A172 (cell line): ENCODE measurements at regions not wholly inside any gene's neighbourhood (a gene's known extent, or its start where the extent isn't known, plus 50 kb on each side); places are given as distances from the start of the nearest gene placed in this dataset.
A peak's percentile ranks its signal among the peaks of the same experiment; 100 is the strongest.
"Not testable (repeated sequence)": the region's sequence is repeated elsewhere in the genome, so short reads cannot be mapped to it uniquely, and the experiment has no call there.

Experiments used
- DNase-seq: peaks from one replicate; pipeline ENCODE4 v3.0.0-alpha.2; 2015; ENCODE audit warnings: low spot score

- not testable (repeated sequence) for DNase-seq
Observed at GRCh38 chr11:91483956-91484355, 740.7 kb upstream of the FAT3 start.

DNA sequence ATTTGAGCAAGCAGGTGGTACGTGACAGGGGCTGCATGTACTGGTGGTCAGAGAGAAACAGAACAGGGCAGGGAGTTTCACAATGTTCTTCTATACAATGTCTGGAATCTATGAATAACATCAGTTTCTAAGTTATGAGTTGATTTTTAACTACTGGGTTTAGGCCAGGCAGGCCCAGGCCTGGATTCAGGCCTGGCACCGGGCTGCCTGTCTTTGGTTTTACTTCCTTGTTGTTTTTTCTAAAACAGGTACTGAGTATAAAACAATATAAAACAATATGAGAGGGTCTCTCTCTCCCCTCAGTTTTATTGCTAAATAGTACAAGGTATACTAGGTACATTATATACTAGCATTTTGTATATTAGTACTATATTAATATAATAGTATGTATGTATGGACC is 742.7 kb upstream of the FAT3 start:
- DNase-seq: not testable (repeated sequence)

GRCh38 chr11:91470656-91471055 is 754.0 kb upstream of the FAT3 start:
- DNase-seq: no peak

GRCh38 chr11:91459840-91460239 is 764.8 kb upstream of the FAT3 start:
- DNase-seq: no peak

- DNase-seq: no peak
Observed at GRCh38 chr11:91446267-91446666, 778.4 kb upstream of the FAT3 start.

DNA sequence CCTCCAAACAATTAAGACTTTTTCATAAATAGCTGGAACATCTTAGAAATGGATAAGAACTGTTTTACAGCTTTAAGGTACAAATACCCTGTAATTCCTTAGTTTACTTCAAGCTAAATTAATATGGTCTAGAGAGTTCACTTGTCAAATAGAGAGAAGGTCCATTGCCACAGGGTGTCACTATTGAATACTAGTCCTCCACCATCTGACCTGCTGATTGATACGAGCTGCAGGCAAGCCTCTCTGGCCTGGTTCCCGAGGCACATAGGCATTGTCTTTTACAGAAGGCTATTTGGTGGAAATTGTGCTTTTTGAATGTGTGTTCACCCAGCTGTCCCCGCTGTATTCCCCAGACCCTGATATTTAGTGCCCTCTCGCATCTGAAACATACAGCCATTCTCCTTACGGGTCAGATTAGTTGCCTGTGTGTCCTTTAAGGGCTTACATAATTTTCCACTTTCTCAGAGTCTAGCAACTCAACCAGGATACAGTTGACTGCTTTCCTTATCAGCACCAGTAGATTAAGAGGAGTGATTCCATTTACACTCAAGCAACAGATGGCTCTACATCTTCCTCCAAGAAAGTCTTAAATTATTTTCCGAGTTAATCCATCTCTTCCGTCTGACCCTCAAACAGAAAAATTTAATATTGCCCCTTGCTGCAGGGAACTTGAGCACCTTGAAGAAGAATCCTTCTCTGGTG is 788.8 kb upstream of the FAT3 start:
- DNase-seq: no peak

- no peak for DNase-seq
Observed at GRCh38 chr11:91433284-91434010, 791.2 kb upstream of the FAT3 start.

- no peak for DNase-seq
Observed at GRCh38 chr11:91421641-91422040, 803.0 kb upstream of the FAT3 start.

DNA sequence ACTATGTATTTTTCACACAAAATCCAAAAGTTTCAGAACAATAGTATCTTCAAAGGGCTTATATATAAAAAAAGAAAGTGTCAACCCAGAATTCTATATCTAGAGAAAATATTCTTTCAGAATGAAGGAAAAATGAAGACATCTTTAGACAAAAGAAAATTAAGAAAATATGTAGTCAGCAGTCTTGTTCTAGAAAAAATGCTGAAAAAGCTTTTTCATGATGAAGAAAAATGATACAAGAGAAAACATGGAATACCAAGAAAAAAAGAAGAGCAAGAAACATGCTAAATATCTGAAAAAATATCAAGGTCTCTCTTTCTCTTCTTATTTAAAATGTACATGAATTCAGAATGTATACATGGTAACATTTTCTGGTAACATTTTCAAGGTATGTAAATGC is 816.8 kb upstream of the FAT3 start:
- DNase-seq: no peak

- DNase-seq: no peak
Observed at GRCh38 chr11:91406009-91406408, 818.6 kb upstream of the FAT3 start.

DNA sequence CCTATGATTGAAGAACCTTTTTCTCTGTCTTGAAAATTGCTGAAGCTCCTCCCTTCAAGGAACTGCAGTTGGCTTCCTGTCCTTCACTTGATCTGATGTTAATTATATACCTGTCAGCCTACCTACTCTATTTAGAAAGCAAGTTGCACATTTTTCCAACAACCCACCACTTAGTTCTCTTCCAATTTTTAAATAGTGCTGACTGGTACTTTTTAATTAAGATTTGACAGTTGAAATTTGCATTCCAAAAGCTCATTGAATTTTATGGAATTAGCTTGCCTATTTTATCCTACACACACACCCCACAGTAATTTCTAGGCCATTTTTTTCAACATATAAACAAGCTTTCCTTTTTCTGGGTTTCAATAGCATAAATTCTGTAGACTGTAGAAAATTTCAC is 820.3 kb upstream of the FAT3 start:
- DNase-seq: no peak

DNA sequence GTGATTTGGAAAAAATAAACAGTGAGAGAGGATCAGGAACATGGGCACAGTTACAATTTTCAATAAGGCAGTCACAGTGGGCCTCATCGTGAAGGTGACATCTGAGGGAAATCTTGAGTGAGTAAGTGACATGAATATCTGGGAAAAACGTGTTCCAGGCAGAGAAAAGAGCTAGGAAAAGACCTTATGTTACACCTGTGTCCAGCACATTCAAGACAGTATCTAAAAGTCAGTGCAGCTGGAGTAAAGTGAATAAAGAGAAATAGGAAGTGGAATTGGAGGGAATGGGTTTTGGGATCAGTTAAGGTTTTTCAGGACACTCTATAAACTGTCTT is 827.5 kb upstream of the FAT3 start:
- DNase-seq: no peak

DNA sequence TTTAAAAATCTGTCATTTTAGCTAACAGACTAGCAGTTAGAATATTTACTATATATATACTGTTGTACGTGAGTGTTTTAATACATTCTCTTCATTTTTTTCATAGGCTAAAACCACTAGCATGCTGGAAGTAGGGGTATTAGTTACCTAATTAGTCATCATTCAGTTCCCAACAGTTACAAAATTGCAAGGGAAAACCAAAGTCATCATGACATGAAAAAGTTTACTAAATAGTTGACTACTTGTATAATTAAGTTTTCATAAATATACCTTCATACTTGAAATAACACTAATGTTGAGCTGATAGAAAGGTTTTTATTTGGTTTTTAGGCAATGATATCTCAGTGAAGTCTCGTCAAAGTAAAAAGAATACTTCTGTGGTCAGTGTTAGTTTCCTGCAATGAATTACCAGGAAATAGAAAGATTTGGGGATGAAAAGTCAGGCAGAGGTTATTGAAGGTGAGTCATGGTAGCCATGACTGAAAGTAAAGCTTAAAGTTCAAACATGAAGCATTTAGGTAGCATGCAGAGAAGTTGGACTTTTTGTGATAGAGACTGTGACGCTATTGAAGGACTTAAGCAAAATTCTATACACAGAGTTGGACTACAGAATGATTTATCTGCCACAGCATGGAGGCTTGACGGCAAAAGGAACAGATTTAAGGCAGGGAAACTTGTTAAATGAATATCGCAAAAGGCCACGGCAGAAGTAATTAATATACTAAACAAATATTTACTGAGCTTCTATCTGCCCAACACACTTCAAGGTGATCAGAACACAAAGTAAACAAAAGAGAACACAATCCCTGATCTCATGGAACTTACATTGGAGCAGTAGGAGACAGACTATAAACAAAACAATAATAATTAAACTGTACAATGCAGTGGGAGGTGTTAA is 828.1 kb upstream of the FAT3 start:
- DNase-seq: peak; percentile 16

DNA sequence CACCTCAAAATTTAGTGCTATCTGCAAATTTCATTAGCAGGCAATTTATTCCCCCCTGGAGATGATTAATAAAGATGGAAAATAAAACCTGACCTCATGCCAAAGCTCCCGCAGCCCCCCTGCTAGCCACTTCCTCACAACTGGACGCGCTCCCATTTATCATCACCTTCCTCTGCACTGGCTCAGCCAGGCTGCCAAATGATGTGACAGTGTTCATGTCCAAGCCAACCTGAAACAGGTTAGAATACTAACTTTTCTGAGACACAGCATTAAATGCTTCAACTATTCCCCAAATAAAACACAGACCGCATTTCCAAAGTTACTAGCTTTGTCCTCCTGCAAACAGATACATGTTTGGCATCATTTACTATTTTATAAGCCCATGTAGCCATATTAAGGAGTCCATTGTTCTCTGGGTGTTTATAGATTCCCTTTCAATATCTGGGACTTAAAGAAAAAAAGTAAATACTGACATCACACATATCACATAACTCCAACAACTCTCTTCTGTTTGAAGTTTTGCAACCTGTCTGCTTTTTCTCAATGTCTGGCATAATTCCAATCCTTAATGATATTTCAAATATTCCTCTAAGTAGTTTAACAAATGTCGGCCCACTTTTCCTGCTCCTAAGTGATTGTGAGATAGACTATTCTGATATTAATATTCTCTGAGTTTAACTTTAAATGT is 829.7 kb upstream of the FAT3 start:
- DNase-seq: no peak

DNA sequence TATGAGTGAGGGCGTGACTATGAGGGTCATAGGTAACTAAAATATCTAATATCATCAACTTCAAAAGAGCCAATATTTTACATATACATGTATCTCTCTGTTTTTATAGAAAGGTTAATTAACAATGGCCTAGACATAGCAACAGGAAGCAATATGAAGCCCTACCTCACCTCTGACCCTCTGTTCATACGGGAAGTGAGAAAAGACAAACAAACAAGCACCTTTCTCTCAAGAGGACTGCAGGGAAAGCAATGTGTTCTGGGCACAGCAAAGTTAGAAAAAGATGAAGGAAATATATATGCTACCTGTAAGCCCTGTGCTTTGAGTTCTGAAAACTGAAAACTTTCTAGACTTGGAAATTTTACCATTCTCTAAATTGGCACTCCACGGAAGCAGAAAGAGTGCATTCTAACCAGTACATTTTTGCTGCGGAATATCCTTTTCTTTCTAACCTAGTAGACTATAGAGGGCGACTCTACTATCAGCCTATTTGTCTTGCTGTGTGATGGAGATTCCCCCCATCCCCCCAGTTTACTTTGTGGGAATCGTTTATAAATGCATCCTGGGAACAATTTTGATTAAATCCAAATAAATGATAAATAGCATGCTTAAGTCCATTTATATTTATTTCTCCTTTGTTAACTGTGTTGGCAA is 830.4 kb upstream of the FAT3 start:
- DNase-seq: no peak

GRCh38 chr11:91382946-91383345 is 841.7 kb upstream of the FAT3 start:
- DNase-seq: no peak

DNA sequence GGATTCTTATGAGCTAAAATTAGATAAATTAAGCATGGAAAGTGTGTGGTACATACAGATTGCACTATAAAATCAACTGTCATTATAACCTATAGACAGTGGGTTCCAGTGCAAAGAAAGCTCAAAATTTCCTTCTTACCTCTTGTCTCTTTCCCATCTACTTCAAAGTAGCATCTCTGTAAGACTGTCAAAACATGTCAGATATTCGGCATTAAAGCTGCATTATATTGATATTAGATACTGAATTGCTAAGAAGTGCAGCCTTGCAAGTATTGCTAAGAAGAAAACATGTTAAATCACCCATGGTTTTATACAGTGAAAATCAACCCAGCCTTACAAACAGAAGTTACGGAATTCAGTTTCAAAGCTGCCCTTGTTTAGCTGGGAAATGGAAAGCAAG is 849.8 kb upstream of the FAT3 start:
- no peak for DNase-seq

DNA sequence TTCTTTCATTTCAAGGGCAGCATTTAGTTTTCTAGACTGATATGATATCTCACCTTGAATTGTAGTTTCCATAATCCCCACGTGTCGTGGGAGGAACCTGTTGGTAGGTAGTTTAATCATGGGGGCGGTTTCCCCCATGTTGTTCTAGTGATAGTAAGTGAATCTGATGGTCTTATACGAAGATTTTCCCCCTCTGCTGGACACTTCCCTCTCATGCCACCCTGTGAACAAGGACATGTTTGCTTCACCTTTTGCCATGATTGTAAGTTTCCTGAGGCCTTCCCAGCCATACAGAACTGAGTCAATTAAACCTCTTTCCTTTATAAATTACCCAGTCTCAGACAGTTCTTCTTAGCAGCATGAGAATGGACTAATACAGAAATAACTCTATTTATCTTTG is 851.1 kb upstream of the FAT3 start:
- no peak for DNase-seq

- no peak for DNase-seq
Observed at GRCh38 chr11:91366816-91367215, 857.8 kb upstream of the FAT3 start.

- DNase-seq: no peak
Observed at GRCh38 chr11:91365986-91366585, 858.5 kb upstream of the FAT3 start.

DNA sequence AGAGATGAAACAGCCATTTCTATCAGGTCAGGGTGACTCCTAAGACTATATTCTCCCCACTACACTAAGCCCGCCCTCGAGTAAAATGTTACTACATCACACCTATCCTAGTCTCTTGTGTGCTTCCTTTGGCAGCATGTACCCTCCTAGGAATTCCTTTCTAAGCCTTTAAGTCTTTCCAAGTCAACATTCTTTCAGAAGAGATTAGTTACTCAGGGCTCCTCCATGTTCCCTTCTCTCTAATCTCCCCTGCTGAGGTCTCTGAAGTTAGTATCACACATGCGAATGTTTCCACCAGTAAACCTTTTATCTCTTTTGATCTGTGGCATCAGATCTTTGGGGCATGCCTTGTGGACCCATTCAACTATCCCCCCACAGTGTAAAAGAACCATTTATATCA is 873.7 kb upstream of the FAT3 start:
- DNase-seq: no peak
